ENCODE measurements at regions not wholly inside any gene's neighbourhood (a gene's known extent, or its start where the extent isn't known, plus 50 kb on each side); places are given as distances from the start of the nearest gene placed in this dataset.

GRCh38 chr18:75884728-75885127 lies 457.2 kb upstream of the SMIM21 start:
- no peak for DNase-seq (ENCODE audit: low read depth in 2 of 2)
- no peak overlapping the region for H2AFZ ChIP-seq (ENCODE audit: low read length)
- H3K4me3 ChIP-seq (replicated peaks in 1 of 4; ENCODE audit: control extremely low read depth in 1 of 4, insufficient read depth in 1 of 4, low read depth in 3 of 4, low read length in 4 of 4), result no peak overlapping the region
- H3K27me3 ChIP-seq (ENCODE audit: control insufficient read depth, insufficient read depth, low read length), result no peaks in the 10 kb centered on the region
- H4K20me1 ChIP-seq (ENCODE audit: control insufficient read depth, extremely low read depth, insufficient read depth, low read length), result no peaks in the 10 kb centered on the region
- no peak overlapping the region for H3K9ac ChIP-seq (ENCODE audit: insufficient read depth, low read length)
- H3K79me2 ChIP-seq (ENCODE audit: control insufficient read depth, insufficient read depth, low read length), result no peaks in the 10 kb centered on the region
- H3K4me2 ChIP-seq (ENCODE audit: extremely low read depth, insufficient read depth, low read length), result no peak overlapping the region
- H3K36me3 ChIP-seq (ENCODE audit: control insufficient read depth, insufficient read depth, low read length), result no peaks in the 10 kb centered on the region
- H3K9me3 ChIP-seq (ENCODE audit: control insufficient read depth, insufficient read depth, low read depth, low read length), result no peaks in the 10 kb centered on the region
- no peaks in the 10 kb centered on the region for H3K4me1 ChIP-seq (ENCODE audit: control insufficient read depth, extremely low read depth, insufficient read depth, low read length)
- H3K27ac ChIP-seq (ENCODE audit: insufficient read depth, low read length), result no peak overlapping the region
- TF ChIP-seq EZH2 (IDR thresholded peaks at IDR 0.05; ENCODE audit: low read length, missing control alignments), result no peak
- TF ChIP-seq, protein P1, sequence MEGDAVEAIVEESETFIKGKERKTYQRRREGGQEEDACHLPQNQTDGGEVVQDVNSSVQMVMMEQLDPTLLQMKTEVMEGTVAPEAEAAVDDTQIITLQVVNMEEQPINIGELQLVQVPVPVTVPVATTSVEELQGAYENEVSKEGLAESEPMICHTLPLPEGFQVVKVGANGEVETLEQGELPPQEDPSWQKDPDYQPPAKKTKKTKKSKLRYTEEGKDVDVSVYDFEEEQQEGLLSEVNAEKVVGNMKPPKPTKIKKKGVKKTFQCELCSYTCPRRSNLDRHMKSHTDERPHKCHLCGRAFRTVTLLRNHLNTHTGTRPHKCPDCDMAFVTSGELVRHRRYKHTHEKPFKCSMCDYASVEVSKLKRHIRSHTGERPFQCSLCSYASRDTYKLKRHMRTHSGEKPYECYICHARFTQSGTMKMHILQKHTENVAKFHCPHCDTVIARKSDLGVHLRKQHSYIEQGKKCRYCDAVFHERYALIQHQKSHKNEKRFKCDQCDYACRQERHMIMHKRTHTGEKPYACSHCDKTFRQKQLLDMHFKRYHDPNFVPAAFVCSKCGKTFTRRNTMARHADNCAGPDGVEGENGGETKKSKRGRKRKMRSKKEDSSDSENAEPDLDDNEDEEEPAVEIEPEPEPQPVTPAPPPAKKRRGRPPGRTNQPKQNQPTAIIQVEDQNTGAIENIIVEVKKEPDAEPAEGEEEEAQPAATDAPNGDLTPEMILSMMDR (conservative IDR thresholded peaks at IDR 0.05 in 1 of 2, IDR thresholded peaks at IDR 0.05 in 1 of 2; ENCODE audit: low read depth in 1 of 2, low read length in 2 of 2), result peak in 1 of 2 donors; percentile 3

DNA sequence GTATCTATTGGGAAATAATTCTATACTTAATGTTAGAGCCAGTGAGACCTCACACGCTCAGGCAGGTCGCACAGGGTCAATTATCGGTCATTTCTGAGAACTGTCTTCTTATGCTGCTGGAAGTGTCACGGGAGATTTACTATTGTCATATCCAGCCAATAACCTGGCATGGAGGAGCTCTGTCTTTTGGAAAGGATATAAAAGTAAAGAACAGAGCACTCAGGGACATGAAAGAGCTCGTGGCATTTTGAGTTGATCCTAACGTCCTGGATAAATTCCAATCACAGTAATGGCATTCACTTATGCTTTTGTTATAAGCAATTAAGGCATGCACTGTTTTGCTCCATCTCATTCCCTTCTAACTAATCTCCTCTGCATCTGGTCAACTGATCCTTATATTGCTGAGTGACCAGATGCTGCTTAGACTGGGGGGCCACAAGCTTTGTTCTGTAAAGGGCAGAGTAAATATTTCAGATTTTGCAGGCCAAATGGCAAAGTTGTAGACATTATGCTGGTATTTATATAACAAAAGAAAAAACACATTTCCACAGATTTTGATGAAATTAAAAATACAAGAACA lies 453.5 kb upstream of the SMIM21 start:
- Histone ChIP-seq H3K9ac (ENCODE audit: insufficient read depth, low read length) (no peak overlapping the region), H3K79me2 (ENCODE audit: control insufficient read depth, insufficient read depth, low read length) (no peaks in the 10 kb centered on the region)

GRCh38 chr18:75880266-75880665 lies 452.8 kb upstream of the SMIM21 start:
- Histone ChIP-seq H3K4me1 (ENCODE audit: control insufficient read depth, extremely low read depth, insufficient read depth, low read length) (no peaks in the 10 kb centered on the region), H3K36me3 (ENCODE audit: control insufficient read depth, insufficient read depth, low read length) (no peaks in the 10 kb centered on the region), H3K9me3 (ENCODE audit: control insufficient read depth, insufficient read depth, low read depth, low read length) (no peaks in the 10 kb centered on the region), H3K79me2 (ENCODE audit: control insufficient read depth, insufficient read depth, low read length) (no peaks in the 10 kb centered on the region), H3K4me2 (ENCODE audit: extremely low read depth, insufficient read depth, low read length) (no peak overlapping the region), H3K9ac (ENCODE audit: insufficient read depth, low read length) (no peak overlapping the region), H2AFZ (ENCODE audit: low read length) (no peak overlapping the region), H3K27me3 (ENCODE audit: control insufficient read depth, insufficient read depth, low read length) (no peaks in the 10 kb centered on the region), H4K20me1 (ENCODE audit: control insufficient read depth, extremely low read depth, insufficient read depth, low read length) (no peaks in the 10 kb centered on the region), H3K4me3 (replicated peaks in 1 of 4; ENCODE audit: control extremely low read depth in 1 of 4, insufficient read depth in 1 of 4, low read depth in 3 of 4, low read length in 4 of 4) (no peak overlapping the region), H3K27ac (ENCODE audit: insufficient read depth, low read length) (no peak overlapping the region)
- TF ChIP-seq, protein P1 (conservative IDR thresholded peaks at IDR 0.05 in 1 of 2, IDR thresholded peaks at IDR 0.05 in 1 of 2; ENCODE audit: low read depth in 1 of 2, low read length in 2 of 2), result no peak
- no peak for TF ChIP-seq EZH2 (IDR thresholded peaks at IDR 0.05; ENCODE audit: low read length, missing control alignments)
- no peak for DNase-seq (ENCODE audit: low read depth in 2 of 2)

More for the DNA sequence above, 453.5 kb upstream of the SMIM21 start:
- Histone ChIP-seq H3K4me1 (ENCODE audit: control insufficient read depth, extremely low read depth, insufficient read depth, low read length) (no peaks in the 10 kb centered on the region), H3K4me3 (replicated peaks in 1 of 4; ENCODE audit: control extremely low read depth in 1 of 4, insufficient read depth in 1 of 4, low read depth in 3 of 4, low read length in 4 of 4) (no peak overlapping the region), H3K9me3 (ENCODE audit: control insufficient read depth, insufficient read depth, low read depth, low read length) (no peaks in the 10 kb centered on the region), H3K36me3 (ENCODE audit: control insufficient read depth, insufficient read depth, low read length) (no peaks in the 10 kb centered on the region), H2AFZ (ENCODE audit: low read length) (no peak overlapping the region), H3K4me2 (ENCODE audit: extremely low read depth, insufficient read depth, low read length) (no peak overlapping the region), H3K27me3 (ENCODE audit: control insufficient read depth, insufficient read depth, low read length) (no peaks in the 10 kb centered on the region), H4K20me1 (ENCODE audit: control insufficient read depth, extremely low read depth, insufficient read depth, low read length) (no peaks in the 10 kb centered on the region), H3K27ac (ENCODE audit: insufficient read depth, low read length) (no peak overlapping the region)
- no peak for DNase-seq (ENCODE audit: low read depth in 2 of 2)
- TF ChIP-seq EZH2 (IDR thresholded peaks at IDR 0.05; ENCODE audit: low read length, missing control alignments), result no peak
- TF ChIP-seq, protein P1 (conservative IDR thresholded peaks at IDR 0.05 in 1 of 2, IDR thresholded peaks at IDR 0.05 in 1 of 2; ENCODE audit: low read depth in 1 of 2, low read length in 2 of 2), result no peak

All from fibroblast of lung (primary cell).